ENCODE measurements at regions not wholly inside any gene's neighbourhood (a gene's known extent, or its start where the extent isn't known, plus 50 kb on each side); places are given as distances from the start of the nearest gene placed in this dataset.
"Not testable (repeated sequence)": the region's sequence is repeated elsewhere in the genome, so short reads cannot be mapped to it uniquely, and the experiment has no call there.

DNA sequence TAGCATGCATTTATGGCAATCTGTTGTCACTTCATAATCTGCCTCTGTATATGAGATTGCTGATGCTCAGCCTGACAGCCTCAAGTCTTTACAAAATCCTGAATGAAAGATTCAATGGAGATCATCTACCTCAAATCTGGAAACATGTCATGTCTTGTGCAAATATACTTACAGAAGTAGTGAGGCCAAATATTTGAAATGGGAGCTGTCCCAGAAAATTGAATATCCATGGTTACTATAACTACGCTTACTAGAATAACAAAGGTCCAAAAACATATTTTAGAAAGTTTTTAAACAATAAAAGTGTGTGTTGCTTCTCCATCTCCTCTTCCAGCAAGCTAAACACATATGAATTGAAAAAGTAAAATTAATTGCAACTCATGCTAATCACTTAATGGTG, 133.2 kb upstream of the DPH6 start:
- Mint-ChIP-seq H3K9me3 (no peaks in the 10 kb centered on the region), H3K36me3 (no peaks in the 10 kb centered on the region), H3K27ac (no peak overlapping the region)
- DNase-seq (ENCODE audit: low spot score in 2 of 2) (no peak), ATAC-seq (no peak)

DNA sequence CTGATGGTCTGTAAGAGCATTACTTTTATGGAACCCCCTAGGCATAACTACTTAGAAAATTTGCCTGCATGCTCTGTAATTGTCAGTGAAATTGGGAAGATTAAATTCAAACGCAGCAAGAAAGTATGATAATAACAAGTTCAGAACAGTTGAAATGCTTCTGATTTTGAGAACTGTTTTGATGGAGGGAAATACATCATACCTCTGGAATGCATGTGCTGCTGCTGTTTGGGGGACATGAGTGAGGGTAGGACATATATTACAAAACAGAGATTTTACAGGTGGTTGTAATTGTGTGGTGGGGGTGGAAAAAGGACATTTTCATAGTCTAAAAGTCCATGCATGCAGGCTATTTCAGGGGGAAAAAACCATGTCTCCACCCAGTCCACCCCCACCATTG, 135.0 kb upstream of the DPH6 start:
- DNase-seq (ENCODE audit: low spot score in 2 of 2) (no peak), ATAC-seq (no peak)
- Mint-ChIP-seq H3K27ac (no peak overlapping the region), H3K36me3 (no peaks in the 10 kb centered on the region), H3K9me3 (no peaks in the 10 kb centered on the region)

DNA sequence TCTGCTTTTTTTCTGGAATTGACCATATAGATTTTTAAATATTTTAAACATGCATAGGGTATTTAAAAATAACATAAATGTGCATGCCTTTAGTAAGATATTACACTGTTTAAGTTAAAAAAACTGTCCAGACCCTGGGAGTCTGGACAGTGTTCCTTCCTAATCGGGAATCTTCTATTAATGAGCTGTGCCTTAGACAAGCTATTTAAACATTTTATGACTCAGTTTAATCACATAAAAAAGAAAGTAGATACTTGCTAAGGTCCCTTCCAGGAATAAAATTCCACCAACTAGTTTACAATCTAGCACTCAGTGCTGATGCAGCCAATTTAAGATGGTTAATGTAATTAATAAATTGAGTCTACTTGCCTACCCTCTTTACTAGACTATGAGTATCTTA, 140.4 kb upstream of the DPH6 start:
- Mint-ChIP-seq H3K36me3 (no peaks in the 10 kb centered on the region), H3K9me3 (no peaks in the 10 kb centered on the region), H3K27ac (no peak overlapping the region)
- DNase-seq (ENCODE audit: low spot score in 2 of 2), result no peak
- no peak for ATAC-seq

DNA sequence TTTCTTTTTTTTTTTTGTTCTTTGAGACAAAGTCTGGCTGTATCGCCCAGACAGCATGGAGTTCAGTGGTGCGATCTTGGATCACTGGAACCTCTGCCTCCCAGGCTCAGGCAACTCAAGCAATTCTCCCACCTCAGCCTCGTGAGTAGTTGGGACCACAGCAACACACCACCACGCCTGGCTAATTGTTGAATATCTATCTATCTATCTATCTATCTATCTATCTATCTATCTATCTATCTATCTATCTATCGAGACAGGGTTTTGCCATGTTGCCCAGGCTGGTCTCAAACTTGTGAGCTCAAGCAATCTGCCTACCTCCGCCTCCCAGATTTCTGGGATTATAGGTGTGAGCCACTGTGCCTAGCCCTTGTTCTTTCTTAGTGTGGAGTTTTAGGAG, 143.3 kb upstream of the DPH6 start:
- DNase-seq (ENCODE audit: low spot score in 2 of 2) (no peak), ATAC-seq (no peak)
- Mint-ChIP-seq H3K27ac (no peak overlapping the region), H3K36me3 (no peaks in the 10 kb centered on the region), H3K9me3 (no peaks in the 10 kb centered on the region)

DNA sequence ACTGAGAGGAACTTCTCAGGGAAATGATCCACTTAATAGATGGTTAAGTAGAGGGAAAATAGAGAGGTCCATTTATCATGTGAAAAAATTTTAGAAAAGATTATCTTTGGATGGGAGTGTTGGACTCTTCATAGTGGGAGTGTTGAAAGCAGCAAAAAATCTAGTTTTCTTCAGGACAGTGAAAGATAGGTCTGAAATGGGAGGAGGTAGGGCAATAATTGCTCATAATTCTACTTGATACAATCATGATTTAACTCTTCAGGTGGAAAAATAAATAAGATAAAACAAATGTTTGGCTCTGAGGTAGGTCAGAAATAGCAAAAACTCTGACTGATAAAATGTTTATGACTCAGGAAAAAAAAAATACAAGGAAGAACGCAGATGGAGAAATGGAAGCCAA, 144.1 kb upstream of the DPH6 start:
- ATAC-seq (no peak), DNase-seq (ENCODE audit: low spot score in 2 of 2) (no peak)
- Mint-ChIP-seq H3K9me3 (no peaks in the 10 kb centered on the region), H3K36me3 (no peaks in the 10 kb centered on the region), H3K27ac (no peak overlapping the region)

DNA sequence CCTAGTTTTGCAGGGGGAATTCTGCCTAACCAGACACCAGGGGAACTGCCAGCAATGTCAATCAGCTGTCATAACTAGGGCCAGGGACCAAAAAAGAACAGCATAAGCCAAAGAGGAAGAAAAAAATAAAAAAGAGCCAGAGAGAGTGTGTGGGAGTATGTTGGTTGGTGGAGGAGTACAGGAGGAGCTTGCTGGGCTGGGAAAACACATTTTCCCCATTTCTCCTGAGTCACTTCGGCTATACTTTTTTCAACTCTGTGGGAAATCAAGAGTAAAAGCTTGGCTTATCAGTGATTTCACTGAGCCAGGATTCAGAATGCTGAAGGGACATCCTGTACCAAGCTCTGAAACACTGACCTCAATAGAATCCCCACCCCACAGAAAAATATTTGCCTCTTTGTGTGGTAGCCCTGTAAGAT, 144.7 kb upstream of the DPH6 start:
- Mint-ChIP-seq H3K36me3 (no peaks in the 10 kb centered on the region), H3K27ac (no peak overlapping the region), H3K9me3 (no peaks in the 10 kb centered on the region)
- DNase-seq (ENCODE audit: low spot score in 2 of 2), result no peak
- no peak for ATAC-seq

DNA sequence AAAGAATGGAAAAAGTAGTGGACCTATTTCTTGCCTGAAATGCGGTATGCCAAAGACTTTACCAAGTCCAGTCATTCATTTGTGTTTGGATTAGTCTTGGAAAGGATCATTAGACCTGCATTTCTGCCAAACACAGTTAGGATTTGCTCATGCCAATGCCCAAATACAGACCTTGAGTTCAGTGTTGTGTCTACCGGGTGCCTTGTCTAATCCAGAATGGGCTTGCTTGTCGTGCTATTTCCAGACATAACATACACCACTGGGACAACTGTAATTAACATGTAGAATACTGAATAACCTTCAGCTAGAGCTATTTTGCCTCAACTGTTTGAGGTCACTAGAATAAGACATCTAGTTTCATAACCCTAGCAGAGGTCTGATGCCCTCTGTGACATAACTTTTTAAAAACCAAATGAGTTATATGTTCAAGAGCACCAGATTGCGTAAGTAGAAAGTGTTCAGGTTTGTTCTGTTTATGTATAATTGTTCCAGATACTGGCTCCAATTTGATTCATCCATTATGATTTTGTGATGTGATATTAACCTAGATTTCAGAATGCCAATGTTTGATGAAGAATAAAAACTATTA, 145.3 kb upstream of the DPH6 start:
- Mint-ChIP-seq H3K9me3 (no peaks in the 10 kb centered on the region), H3K27ac (no peak overlapping the region), H3K36me3 (no peaks in the 10 kb centered on the region)
- ATAC-seq (no peak), DNase-seq (ENCODE audit: low spot score in 2 of 2) (no peak)

DNA sequence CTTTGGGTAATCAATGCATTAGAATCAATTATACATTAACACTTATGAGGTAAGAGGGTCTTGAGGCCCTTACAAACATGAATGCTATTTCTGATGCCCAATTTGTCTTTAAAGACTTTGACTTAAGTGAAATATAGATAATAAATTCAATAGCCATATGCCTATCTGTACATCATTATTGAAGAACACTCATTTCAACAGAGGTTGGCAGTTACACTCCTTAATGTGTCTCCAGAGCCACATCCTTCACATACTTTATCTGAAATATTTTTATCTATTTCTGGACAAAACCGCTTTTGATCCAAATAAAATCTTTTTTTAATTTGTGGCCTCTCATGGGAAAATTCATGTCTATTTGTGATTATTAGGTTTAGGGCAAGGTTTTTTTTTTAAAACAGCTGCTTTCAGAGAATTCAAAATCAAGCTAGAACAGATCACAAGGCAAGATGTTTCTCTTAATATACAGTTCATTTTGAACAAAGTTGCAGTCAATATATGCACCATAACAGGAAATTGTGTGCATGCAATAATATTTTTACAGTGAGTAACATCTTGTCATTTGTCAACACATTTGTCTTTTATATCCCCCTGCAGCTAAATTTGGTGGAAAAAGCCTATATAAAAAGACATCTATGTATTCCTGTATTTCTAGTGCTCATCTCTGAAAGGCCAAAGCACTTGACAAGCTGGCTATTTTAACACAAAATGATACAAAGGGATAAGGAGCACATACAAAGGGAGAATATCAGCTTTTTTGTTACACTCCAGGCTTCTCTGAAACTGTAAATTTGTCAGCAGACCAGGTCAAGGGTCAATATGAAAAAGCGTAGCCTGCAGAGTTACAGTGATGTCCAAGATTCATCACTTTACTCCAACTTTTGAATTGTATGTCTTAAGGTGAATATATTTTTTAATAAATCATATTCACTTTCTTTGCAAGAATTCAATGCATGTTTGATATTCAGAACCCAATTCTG, 146.2 kb upstream of the DPH6 start:
- Mint-ChIP-seq H3K9me3 (no peaks in the 10 kb centered on the region), H3K36me3 (no peaks in the 10 kb centered on the region), H3K27ac (no peak overlapping the region)
- DNase-seq (ENCODE audit: low spot score in 2 of 2) (no peak), ATAC-seq (no peak)

DNA sequence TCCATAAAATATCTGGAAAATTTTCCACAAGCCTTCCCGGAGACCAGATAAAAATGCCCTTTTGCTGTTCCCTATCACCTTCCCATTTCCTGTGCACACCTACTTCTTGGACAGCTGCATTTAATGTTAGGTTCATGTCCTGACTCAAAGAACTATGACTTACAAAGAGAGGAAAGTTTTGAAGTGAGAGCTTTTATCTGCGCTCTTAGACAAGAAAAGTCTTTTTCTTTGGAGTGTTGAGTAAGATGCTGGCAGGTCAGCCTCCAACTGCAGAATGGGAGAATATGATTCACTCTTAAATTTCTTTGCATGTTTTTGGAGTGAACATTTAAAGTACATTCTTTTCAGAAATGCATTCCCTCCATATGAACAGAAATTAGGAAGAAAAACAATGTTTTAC, 147.3 kb upstream of the DPH6 start:
- no peak for DNase-seq (ENCODE audit: low spot score in 2 of 2)
- no peak for ATAC-seq
- Mint-ChIP-seq H3K36me3 (no peaks in the 10 kb centered on the region), H3K27ac (no peak overlapping the region), H3K9me3 (no peaks in the 10 kb centered on the region)

DNA sequence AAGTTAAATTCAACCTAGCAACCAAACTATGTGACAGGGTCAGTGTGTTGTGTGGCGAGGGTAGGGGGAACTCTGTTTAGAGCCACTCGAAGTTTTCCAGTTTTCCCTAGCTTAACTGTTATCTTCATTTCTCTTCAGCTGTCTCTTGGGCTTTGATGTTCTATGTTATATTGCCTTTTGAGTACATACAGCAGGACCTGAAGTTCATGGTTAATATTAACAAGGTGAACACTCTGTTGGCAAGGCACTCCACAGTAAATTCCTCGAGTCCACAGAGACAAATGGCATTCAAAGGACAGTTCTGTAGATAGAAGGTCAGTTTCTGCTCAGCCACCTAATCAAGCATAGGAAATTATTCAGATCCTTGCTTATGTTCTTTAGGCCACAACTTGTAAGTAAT, 147.9 kb upstream of the DPH6 start:
- Mint-ChIP-seq H3K36me3 (no peaks in the 10 kb centered on the region), H3K27ac (no peak overlapping the region), H3K9me3 (peaks cover 0 to 3% of the 10 kb centered on the region in 2 donors)
- DNase-seq (ENCODE audit: low spot score in 2 of 2) (no peak), ATAC-seq (no peak)

DNA sequence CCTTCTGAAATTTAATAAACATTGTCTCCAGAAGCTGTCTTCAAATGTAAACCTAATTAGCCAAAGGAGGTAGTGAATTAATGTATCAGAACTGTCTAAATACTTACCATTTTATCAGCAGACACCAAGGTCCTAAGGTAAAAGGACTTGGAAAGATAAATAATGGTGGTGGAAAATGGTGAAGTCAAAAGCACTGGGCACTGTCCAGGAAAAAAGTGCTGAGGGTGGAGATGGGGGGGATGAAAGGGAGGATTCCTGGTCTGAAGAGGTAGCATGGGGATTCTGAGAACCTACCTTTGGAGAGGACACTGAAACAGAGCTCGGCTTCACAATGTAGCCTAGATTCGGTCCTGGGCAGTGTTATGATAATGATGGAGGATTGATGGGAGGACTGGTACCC, 149.0 kb upstream of the DPH6 start:
- ATAC-seq (no peak), DNase-seq (ENCODE audit: low spot score in 2 of 2) (no peak)
- Mint-ChIP-seq H3K27ac (no peak overlapping the region), H3K9me3 (peaks cover 0 to 9% of the 10 kb centered on the region in 2 donors), H3K36me3 (no peaks in the 10 kb centered on the region)

DNA sequence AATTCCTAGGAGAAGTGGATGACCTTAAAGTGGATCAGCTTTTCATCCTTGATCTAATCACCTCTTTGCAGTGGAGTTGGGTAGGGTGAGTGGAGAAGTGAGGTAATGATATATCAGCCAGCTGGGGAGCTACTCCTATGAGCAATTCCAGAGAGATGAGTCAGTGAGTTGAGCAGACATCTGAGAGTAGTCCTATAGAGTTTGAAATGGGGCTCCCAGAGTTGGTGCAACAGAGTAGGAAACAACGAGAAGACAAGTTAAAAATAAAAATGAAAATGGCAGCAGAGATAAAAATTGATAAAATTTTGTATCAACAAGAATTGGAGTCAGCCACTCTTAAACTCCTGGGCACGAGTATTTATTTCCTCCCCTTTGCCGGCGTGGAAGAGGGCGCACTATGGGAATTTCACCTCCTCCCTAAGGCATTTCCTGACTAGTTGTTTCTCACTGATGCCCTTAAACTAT, 150.8 kb upstream of the DPH6 start:
- Mint-ChIP-seq H3K27ac (no peak overlapping the region), H3K36me3 (no peaks in the 10 kb centered on the region), H3K9me3 (peaks cover 0 to 9% of the 10 kb centered on the region in 2 donors)
- ATAC-seq, result no peak
- DNase-seq (ENCODE audit: low spot score in 2 of 2), result no peak

DNA sequence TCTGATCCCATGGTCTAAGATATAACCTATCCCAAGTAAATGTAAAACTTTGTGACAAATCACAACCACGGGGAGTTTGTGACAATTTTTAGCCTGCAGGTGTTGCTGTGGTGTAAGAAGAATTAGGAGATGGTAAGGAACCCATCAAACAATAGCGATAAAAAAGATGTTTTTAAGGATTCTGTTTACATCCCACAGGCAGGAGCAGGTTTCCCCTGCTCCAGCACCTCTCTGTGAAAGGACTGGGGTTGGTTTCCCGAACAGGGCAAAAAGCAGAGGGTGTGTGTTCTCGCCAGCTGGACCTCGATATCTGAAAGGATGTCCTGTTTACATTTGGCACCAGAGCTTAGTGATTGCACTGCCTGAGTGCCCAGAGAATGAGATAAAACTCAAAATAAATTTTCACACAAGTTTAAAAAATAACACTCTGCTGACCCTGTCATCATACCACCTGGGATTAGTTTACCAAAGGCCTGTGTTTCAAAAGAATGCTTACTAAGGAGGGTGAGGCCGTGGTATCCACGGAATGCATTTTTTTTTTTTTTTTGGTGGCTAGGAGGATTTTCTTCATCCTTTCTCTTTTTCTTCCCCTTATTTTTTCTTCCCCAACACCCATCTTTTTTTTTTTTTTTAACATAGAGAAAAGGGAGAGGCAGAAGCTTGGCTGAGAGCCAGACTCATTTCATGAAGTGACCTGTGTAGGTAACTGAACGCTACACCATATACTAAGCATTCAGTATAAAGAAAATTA, 151.8 kb upstream of the DPH6 start:
- no peaks in the 10 kb centered on the region for H3K36me3 Mint-ChIP-seq
- peaks cover 0 to 9% of the 10 kb centered on the region in 2 donors for H3K9me3 Mint-ChIP-seq
- no peak for ATAC-seq
- no peak for DNase-seq (ENCODE audit: low spot score in 2 of 2)
- H3K27ac Mint-ChIP-seq, result no peak overlapping the region

DNA sequence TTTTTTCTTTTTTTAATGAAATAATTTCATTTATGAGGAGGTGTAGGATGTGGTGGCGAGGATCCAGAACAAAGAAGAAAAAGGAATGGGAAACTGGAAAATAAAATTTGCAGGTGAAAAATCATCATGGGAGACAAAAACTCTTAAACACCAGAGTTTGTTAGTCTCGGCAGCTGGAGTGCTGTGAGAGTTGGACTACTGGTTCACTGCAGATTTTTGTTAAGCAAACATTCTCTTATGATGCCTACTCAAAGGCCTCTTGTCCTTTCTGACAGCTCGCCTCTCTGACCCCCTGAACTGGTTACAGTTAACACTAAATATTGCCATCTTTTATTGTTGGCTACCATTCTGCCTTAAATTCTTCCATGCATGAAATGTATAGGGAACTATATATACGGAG, 152.4 kb upstream of the DPH6 start:
- peaks cover 0 to 9% of the 10 kb centered on the region in 2 donors for H3K9me3 Mint-ChIP-seq
- H3K27ac Mint-ChIP-seq, result no peak overlapping the region
- no peak for ATAC-seq
- no peaks in the 10 kb centered on the region for H3K36me3 Mint-ChIP-seq
- DNase-seq (ENCODE audit: low spot score in 2 of 2), result no peak

DNA sequence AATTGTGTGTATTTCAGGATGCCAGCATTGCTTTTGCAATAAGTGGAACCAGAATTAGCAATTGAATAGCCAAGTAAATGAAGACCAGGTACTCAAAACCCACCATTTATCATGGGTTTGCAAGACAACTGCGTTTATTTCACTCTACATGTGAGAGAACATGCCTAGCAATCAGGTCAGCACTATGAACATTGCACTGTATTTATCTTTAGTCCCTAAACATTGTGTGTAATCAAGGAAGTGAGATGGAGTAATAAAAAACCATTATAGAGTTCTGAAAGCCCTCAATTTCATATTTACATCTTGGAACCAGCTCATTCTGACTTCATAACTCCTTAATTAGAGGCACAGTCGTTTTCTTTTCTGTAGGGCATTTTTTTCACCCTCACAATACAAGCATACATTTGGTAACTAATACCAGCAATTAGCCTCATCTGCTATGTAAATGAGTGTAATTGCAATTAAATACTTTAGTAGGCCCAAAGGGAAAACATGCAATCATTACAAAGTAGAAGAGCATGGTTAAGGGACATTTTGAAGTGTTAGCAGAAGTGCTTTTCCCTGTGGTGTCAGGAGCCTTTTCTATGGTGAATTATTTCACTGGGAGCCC, 153.1 kb upstream of the DPH6 start:
- no peaks in the 10 kb centered on the region for H3K36me3 Mint-ChIP-seq
- H3K9me3 Mint-ChIP-seq, result peaks cover 0 to 9% of the 10 kb centered on the region in 2 donors
- ATAC-seq, result no peak
- H3K27ac Mint-ChIP-seq, result no peak overlapping the region
- DNase-seq (ENCODE audit: low spot score in 2 of 2), result no peak

DNA sequence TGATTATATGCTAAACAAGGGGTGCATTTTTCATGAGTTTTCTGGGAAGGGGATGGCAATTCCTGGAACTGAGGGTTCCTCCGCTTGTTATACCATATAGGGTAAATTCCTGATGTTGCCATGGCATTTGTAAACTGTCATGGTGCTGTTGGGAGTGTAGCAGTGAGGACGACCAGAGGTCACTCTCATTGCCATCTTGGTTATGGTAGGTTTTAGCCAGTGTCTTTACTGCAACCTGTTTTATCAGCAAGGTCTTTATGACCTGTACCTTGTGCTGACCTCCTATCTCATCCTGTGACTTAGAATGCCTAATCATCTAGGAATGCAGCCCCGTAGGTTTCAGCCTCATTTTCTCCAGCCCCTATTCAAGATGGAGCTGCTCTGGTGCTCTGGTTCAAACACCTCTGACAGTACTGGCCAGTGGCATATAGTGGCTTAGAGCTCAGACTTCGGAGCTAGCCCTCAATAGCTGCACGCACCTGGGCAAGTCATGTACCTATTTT, 154.2 kb upstream of the DPH6 start:
- ATAC-seq; H3K36me3 Mint-ChIP-seq; H3K27ac Mint-ChIP-seq; H3K9me3 Mint-ChIP-seq; DNase-seq (ENCODE audit: low spot score in 2 of 2): not testable (repeated sequence)
